Lung (tissue), 11 donors: ENCODE measurements at regions not wholly inside any gene's neighbourhood (a gene's known extent, or its start where the extent isn't known, plus 50 kb on each side); places are given as distances from the start of the nearest gene placed in this dataset.

Experiments used
- ATAC-seq: fragments of 200-7000 bp; cut with Tn5 transposase; one replicate; pipeline ENCODE4 v1.9.1; 2020; ENCODE audit warnings: moderate number of reproducible peaks; ENCODE audit not compliant: insufficient read depth, low FRiP score
- DNase-seq, 3 donors: peaks; one replicate each; pipeline ENCODE4 v3.0.0-alpha.2; 2013 to 2017
- H3K27ac ChIP-seq, 2 donors: one replicate each; pipeline ENCODE4 v1.5.1; 2013; ENCODE audit warnings: mild to moderate bottlenecking in 2 of 2, moderate library complexity in 2 of 2, control low read depth in 1 of 2, inconsistent platforms in 1 of 2, low read depth in 1 of 2, low read length in 1 of 2
- H3K27me3 ChIP-seq, 3 donors: one replicate each; pipeline ENCODE4 v1.5.1; 2013; ENCODE audit warnings: low read length in 2 of 3; ENCODE audit not compliant: control insufficient read depth in 3 of 3, insufficient read depth in 3 of 3
- H3K36me3 ChIP-seq, 4 donors: one replicate each; pipeline ENCODE4 v1.5.1; 2013; ENCODE audit warnings: low read length in 4 of 4, mild to moderate bottlenecking in 1 of 4, moderate library complexity in 1 of 4; ENCODE audit not compliant: control insufficient read depth in 4 of 4, insufficient read depth in 4 of 4
- H3K4me1 ChIP-seq, 5 donors: one replicate each; pipeline ENCODE4 v1.5.1; 2013; ENCODE audit warnings: low read length in 5 of 5, mild to moderate bottlenecking in 2 of 5, moderate library complexity in 1 of 5; ENCODE audit not compliant: control insufficient read depth in 5 of 5, insufficient read depth in 5 of 5
- H3K4me3 ChIP-seq: one replicate; pipeline ENCODE4 v1.5.1; 2013; ENCODE audit warnings: mild to moderate bottlenecking, control low read depth, moderate library complexity
- H3K9ac ChIP-seq, 2 donors: one replicate each; pipeline ENCODE4 v1.5.1; 2013; ENCODE audit warnings: low read length in 2 of 2, control low read depth in 1 of 2; ENCODE audit not compliant: insufficient read depth in 1 of 2
- H3K9me3 ChIP-seq, 4 donors: one replicate each; pipeline ENCODE4 v1.5.1; 2013; ENCODE audit warnings: low read length in 3 of 4, mild to moderate bottlenecking in 1 of 4, moderate library complexity in 1 of 4; ENCODE audit not compliant: control insufficient read depth in 4 of 4, insufficient read depth in 3 of 4
- WGBS, 2 donors: extraction: QIAGEN DNeasy Blood & Tissue Kit; methylation state at CpG; one replicate each; pipeline ENCODE4 v1.1.7; 2013; 5-methylcytosine and 5-hydroxymethylcytosine counted together
- TF ChIP-seq, protein P1 (sequence below): IDR thresholded peaks from 2 replicates; pipeline ENCODE4 v1.5.1; 2012; ENCODE audit warnings: mild to moderate bottlenecking; ENCODE audit errors: control extremely low read depth, extremely low read depth
- donor health status: control.
- donor health status: control.
- donor health status: Bipolar disorder and iron deficiency.
- donor health status: healthy.
- donor health status: DM: yes; HTN: yes; CAD: no.

GRCh38 chr2:146128216-146128615, 1608.3 kb upstream of the ZEB2 start:
- no peaks in the 10 kb centered on the region for H3K9me3 ChIP-seq
- peaks cover 0 to 16% (median 0%) of the 10 kb centered on the region in 5 donors for H3K4me1 ChIP-seq
- ATAC-seq (no peak), DNase-seq (no peak)
- H3K4me3 ChIP-seq = no peak overlapping the region
- H3K9ac ChIP-seq = no peak overlapping the region
- H3K27me3 ChIP-seq = no peaks in the 10 kb centered on the region
- no peak overlapping the region for H3K27ac ChIP-seq
- 86 to 91% methylated on average over 3 of the region's 3 CpGs for WGBS, 2 donors
- TF ChIP-seq, protein P1, sequence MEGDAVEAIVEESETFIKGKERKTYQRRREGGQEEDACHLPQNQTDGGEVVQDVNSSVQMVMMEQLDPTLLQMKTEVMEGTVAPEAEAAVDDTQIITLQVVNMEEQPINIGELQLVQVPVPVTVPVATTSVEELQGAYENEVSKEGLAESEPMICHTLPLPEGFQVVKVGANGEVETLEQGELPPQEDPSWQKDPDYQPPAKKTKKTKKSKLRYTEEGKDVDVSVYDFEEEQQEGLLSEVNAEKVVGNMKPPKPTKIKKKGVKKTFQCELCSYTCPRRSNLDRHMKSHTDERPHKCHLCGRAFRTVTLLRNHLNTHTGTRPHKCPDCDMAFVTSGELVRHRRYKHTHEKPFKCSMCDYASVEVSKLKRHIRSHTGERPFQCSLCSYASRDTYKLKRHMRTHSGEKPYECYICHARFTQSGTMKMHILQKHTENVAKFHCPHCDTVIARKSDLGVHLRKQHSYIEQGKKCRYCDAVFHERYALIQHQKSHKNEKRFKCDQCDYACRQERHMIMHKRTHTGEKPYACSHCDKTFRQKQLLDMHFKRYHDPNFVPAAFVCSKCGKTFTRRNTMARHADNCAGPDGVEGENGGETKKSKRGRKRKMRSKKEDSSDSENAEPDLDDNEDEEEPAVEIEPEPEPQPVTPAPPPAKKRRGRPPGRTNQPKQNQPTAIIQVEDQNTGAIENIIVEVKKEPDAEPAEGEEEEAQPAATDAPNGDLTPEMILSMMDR = no peak
- no peaks in the 10 kb centered on the region for H3K36me3 ChIP-seq

DNA sequence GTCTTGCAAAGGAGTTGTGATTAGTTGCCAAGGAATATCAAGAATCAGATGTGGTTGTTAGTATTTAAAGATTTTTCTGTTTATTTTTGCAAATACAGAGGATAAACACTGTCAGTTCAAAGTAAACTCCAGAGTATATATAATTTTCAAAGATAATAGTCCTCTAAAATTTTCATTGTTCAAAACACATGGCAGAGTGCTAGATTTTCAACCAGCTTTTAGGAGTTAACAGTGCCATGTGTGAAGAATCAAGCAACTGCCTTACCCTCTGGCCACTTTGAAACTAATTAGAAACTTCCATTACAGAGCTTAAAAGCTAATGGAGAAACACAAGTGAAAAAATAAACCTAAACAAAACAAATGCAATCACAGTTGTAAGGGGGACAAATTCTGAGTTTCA, 1605.6 kb upstream of the ZEB2 start:
- TF ChIP-seq, protein P1 = no peak
- H3K36me3 ChIP-seq = no peaks in the 10 kb centered on the region
- peaks cover 0 to 21% (median 0%) of the 10 kb centered on the region in 5 donors for H3K4me1 ChIP-seq
- ATAC-seq (no peak), DNase-seq (peak in 2 of 3 donors; percentile 88)
- H3K27ac ChIP-seq = no peak overlapping the region
- H3K9ac ChIP-seq = no peak overlapping the region
- H3K4me3 ChIP-seq = no peak overlapping the region
- H3K9me3 ChIP-seq = no peaks in the 10 kb centered on the region
- no peaks in the 10 kb centered on the region for H3K27me3 ChIP-seq

- no peaks in the 10 kb centered on the region for H3K27me3 ChIP-seq
- peaks cover 0 to 29% (median 0%) of the 10 kb centered on the region in 5 donors for H3K4me1 ChIP-seq
- no peak overlapping the region for H3K4me3 ChIP-seq
- DNase-seq = no peak
- TF ChIP-seq, protein P1 = no peak
- WGBS, 2 donors = 29 to 43% methylated on average over 2 of the region's 2 CpGs
- no peak for ATAC-seq
- no peaks in the 10 kb centered on the region for H3K36me3 ChIP-seq
- H3K9me3 ChIP-seq = no peaks in the 10 kb centered on the region
- no peak overlapping the region for H3K9ac ChIP-seq
- no peak overlapping the region for H3K27ac ChIP-seq
Observed at GRCh38 chr2:146124741-146125140, 1604.8 kb upstream of the ZEB2 start.

GRCh38 chr2:146123714-146124113, 1603.8 kb upstream of the ZEB2 start:
- Histone ChIP-seq H3K36me3 (no peaks in the 10 kb centered on the region), H3K27ac (no peak overlapping the region), H3K4me3 (no peak overlapping the region), H3K4me1 (peaks cover 0 to 29% (median 0%) of the 10 kb centered on the region in 5 donors), H3K9me3 (no peaks in the 10 kb centered on the region), H3K27me3 (no peaks in the 10 kb centered on the region), H3K9ac (no peak overlapping the region)
- TF ChIP-seq, protein P1 = no peak
- 67 to 85% methylated on average over 1 of the region's 1 CpG for WGBS, 2 donors
- ATAC-seq (no peak), DNase-seq (no peak)
